Epithelial cell of esophagus (primary cell): ENCODE measurements at regions not wholly inside any gene's neighbourhood (a gene's known extent, or its start where the extent isn't known, plus 50 kb on each side); places are given as distances from the start of the nearest gene placed in this dataset.

Experiments used
- DNase-seq: peaks from one replicate; pipeline ENCODE4 v3.0.0; 2010; ENCODE audit warnings: low read depth
- H3K4me3 ChIP-seq: 2 replicates; pipeline ENCODE4 v1.5.1; 2011; ENCODE audit warnings: mild to moderate bottlenecking, low read length, control low read depth
- TF ChIP-seq, protein P1 (sequence below): IDR thresholded peaks from 2 replicates; pipeline ENCODE4 v1.5.1; 2011; ENCODE audit warnings: low read depth, mild to moderate bottlenecking, low read length, control low read depth, inconsistent platforms; ENCODE audit not compliant: insufficient read depth; ENCODE audit errors: missing control alignments

DNA sequence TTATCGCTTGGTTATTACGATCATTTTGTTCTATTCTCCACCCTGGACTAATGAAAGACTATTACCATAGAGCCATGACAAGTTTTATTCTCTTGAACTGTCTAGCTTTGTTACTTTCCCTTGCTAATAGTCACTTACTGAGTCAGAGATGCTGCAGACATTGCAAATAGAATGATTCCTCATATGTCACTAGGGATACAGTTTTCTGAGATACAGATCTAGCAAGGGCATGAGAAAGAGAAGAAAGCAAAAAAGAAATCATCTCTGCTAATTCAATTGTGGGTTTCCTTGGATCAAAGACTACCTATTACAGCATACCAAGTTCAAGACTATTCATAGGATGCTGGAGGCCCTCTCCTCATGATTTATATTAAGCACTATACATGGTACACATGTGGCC, 204.3 kb downstream of the MBL2 start:
- H3K4me3 ChIP-seq, result no peak overlapping the region
- peak; percentile 12 for DNase-seq
- TF ChIP-seq, protein P1, sequence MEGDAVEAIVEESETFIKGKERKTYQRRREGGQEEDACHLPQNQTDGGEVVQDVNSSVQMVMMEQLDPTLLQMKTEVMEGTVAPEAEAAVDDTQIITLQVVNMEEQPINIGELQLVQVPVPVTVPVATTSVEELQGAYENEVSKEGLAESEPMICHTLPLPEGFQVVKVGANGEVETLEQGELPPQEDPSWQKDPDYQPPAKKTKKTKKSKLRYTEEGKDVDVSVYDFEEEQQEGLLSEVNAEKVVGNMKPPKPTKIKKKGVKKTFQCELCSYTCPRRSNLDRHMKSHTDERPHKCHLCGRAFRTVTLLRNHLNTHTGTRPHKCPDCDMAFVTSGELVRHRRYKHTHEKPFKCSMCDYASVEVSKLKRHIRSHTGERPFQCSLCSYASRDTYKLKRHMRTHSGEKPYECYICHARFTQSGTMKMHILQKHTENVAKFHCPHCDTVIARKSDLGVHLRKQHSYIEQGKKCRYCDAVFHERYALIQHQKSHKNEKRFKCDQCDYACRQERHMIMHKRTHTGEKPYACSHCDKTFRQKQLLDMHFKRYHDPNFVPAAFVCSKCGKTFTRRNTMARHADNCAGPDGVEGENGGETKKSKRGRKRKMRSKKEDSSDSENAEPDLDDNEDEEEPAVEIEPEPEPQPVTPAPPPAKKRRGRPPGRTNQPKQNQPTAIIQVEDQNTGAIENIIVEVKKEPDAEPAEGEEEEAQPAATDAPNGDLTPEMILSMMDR, result no peak

DNA sequence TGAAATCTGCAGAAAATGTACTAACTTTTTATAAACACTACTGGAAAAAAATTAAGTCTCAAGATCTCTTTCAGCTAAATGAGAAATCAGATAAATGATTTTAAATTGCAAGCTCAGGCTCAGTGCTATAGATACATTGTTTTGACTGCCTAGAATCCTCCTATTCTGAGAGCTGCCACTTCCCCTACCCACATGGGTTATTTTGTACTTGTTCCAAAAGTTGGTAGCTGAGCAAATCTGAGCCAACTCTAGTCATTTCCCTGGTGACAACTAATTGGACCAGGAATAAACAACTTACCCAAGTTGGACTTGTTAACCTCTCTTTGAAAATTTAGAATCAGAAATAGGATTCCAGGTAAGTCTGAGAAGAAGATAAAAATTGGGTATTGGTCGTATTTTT, 202.1 kb downstream of the MBL2 start:
- TF ChIP-seq, protein P1, result no peak
- H3K4me3 ChIP-seq, result no peak overlapping the region
- DNase-seq, result no peak

DNA sequence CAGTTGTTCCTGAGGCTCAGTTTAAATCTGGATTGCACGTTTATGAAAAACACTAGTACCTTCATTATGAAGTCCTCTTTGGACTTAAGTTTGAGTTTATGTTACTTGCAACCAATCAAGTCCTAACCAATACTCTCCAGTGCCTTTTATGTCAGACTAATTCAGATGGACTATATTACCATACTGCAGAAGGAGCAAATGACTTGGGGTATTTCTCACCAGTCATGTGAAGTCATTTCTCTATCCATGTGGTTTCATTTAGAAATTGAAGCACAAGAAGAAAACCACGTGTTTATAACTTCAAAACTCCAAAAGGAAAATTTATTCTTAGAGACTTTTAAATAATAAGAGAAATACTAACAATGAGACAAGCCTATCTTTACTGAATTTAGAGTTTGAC, 201.6 kb downstream of the MBL2 start:
- TF ChIP-seq, protein P1, result no peak
- DNase-seq, result no peak
- no peak overlapping the region for H3K4me3 ChIP-seq

DNA sequence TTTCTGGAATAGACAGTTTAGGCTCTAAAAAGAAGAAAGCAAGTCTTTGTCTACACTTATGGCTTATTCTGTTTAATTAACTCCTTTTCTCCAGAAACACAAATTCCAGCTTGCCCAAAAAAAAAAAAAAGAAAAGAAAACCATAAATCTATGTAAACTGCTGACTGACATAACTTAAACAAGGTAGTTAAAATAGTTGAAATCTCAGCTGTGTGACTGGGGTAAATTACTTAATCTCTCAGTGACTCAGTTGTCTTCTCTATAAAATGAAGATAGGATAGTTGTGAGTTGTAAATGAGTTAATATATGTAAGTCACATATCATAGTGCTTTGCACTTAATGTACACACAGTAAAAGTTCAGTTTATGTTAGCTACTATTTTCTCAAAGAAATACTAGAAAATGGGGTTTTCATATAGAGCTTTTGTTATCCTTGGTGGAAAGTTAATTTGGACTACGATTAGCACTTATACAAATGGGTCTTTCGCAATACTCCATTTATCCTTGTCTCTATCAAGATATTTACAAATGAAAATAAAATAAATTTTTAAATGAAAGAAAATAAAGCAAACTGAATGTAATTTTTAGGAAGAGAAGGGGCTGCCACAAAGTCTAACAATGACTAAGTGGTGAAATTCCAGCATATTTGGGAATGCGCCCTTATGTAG, 200.9 kb downstream of the MBL2 start:
- DNase-seq, result no peak
- TF ChIP-seq, protein P1, result no peak
- H3K4me3 ChIP-seq, result no peak overlapping the region

DNA sequence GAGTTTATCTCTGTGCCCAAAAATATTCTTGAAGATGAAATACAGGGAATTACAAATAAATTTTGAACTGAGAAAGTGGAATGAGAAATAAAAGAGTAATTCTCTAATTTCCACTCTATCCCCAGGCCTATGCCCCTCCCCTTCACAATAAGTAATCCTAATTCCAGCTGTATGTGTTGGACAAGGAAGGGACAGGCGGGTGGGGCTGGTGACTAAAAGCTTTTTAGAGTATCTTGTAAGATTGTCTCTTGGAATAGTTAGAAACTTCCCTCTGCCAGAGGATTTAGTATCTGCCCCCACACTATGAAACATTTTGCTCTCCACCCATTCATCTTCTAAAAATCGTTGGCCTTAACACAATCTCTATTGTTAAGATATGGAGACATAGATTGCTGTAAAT, 199.2 kb downstream of the MBL2 start:
- TF ChIP-seq, protein P1, result no peak
- H3K4me3 ChIP-seq, result no peak overlapping the region
- peak; percentile 67 for DNase-seq

DNA sequence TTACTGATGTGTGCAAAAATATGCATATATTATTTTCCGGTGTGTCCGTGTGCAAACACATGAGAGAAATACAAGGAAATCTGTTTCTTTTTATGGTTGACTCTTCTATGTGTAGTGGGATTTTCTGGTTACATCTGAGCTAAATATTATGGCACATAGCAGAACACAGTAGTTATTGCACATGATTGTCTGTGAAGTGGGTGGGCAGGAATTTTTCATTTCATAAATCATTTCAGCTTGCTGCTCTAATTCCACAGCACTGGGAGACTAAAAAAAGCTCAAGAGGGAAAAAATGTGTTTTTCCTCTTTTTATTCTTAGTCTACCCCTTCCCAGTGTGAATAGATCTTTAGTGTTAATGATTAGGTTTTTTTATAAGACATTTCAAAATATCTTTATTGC, 197.9 kb downstream of the MBL2 start:
- TF ChIP-seq, protein P1, result no peak
- H3K4me3 ChIP-seq, result no peak overlapping the region
- DNase-seq, result no peak

DNA sequence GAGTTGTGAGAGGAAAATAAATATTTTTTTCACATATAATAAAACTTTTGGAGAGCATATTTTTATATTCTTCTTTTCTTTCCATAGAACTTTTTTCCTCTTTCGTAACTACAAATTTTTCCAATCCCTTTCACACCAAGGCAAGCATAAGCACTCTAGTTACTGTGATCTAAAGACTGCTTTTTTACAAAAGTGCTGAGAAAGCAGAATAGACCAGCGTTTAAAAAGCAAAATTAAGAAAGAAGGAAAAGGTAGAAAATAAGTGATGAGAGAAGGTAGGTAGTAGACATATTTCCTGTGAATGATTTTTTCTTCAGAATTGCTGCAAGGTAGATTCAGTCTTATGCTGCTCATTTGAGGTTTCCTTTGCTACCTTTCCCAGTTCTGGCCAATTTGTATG, 195.5 kb downstream of the MBL2 start:
- H3K4me3 ChIP-seq, result no peak overlapping the region
- TF ChIP-seq, protein P1, result no peak
- DNase-seq, result no peak
